HCT116 (cell line): ENCODE measurements at regions not wholly inside any gene's neighbourhood (a gene's known extent, or its start where the extent isn't known, plus 50 kb on each side); places are given as distances from the start of the nearest gene placed in this dataset.

Source experiments
- ATAC-seq: fragments of 200-7000 bp; cut with Tn5 transposase; 2 replicates; pipeline ENCODE4 v1.9.1; 2020; ENCODE audit warnings: mild to moderate bottlenecking, moderate library complexity
- BruUV-seq: library from RNA; stranded (reverse); fragments of 400-500 nt; replicated peaks from 2 replicates; lab custom pipeline; 2021; lab: Mats Ljungman, UMichigan
- CTCF ChIA-PET: fragments of 300-600 bp; sonication (Branson Sonifier 250); formaldehyde crosslinking; loops from one replicate; lab custom pipeline; 2021; ENCODE audit warnings: antibody characterized with exemption; lab: Charles Lee
- POLR2A ChIA-PET: fragments of 300-600, 350-600 bp; sonication (Branson Sonifier 250); formaldehyde crosslinking; loops from one replicate; lab custom pipeline; 2021; ENCODE audit warnings: antibody characterized with exemption; lab: Charles Lee
- RAD21 ChIA-PET, 2 experiments: fragments of 300-600 bp; sonication (Branson Sonifier 250); formaldehyde crosslinking; loops; one replicate each; lab custom pipeline; 2023; ENCODE audit warnings: low total read pairs in 2 of 2; ENCODE audit not compliant: uncharacterized antibody in 2 of 2, unreplicated experiment in 2 of 2, low non-redundant PET in 1 of 2; lab: Charles Lee
- DNase-seq: peaks from one replicate; pipeline ENCODE4 v3.0.0-alpha.2; 2010; ENCODE audit warnings: low read depth, low spot score
- H2AFZ ChIP-seq: fragments of 200-600 bp; shearing (Covaris generic), sonication (generic); 2 replicates; pipeline ENCODE4 v1.6.1; 2017; ENCODE audit warnings: low read depth, mixed run types, mixed read lengths, antibody characterized with exemption, low read length; ENCODE audit not compliant: poor library complexity, severe bottlenecking
- H3K27ac ChIP-seq: 2 replicates; pipeline ENCODE4 v1.5.1; 2012; ENCODE audit warnings: low read depth, low read length
- H3K27me3 ChIP-seq: fragments of 200-600 bp; sonication (generic); 2 replicates; pipeline ENCODE4 v1.6.1; 2016; ENCODE audit warnings: mixed run types, low read length, mixed read lengths; ENCODE audit not compliant: insufficient read depth
- H3K36me3 ChIP-seq, 2 experiments: fragments of 200-500 bp in 1 of 2; fragments of 200-600 bp in 1 of 2; sonication (Bioruptor generic) in 1 of 2; sonication (generic) in 1 of 2; 2 replicates each; pipeline versions ENCODE4 v1.5.1 to v1.6.1; 2014 to 2016; ENCODE audit warnings: low read length in 2 of 2, inconsistent platforms in 1 of 2, mixed read lengths in 1 of 2, mixed run types in 1 of 2; ENCODE audit not compliant: insufficient read depth in 2 of 2, control insufficient read depth in 1 of 2
- H3K4me1 ChIP-seq, 2 experiments: fragments of 200-600 bp in 1 of 2; sonication (generic) in 1 of 2; 2 replicates each; pipeline versions ENCODE4 v1.5.1 to v1.6.1; 2012 to 2017; ENCODE audit warnings: low read length in 2 of 2, inconsistent platforms in 1 of 2, mild to moderate bottlenecking in 1 of 2, mixed read lengths in 1 of 2, mixed run types in 1 of 2, moderate library complexity in 1 of 2; ENCODE audit not compliant: insufficient read depth in 2 of 2, control insufficient read depth in 1 of 2
- H3K4me2 ChIP-seq: fragments of 200-600 bp; sonication (generic); 2 replicates; pipeline ENCODE4 v1.6.1; 2017; ENCODE audit warnings: mixed run types, low read length, mixed read lengths
- H3K4me3 ChIP-seq, 2 experiments: fragments of 200-600 bp in 1 of 2; sonication (generic) in 1 of 2; replicated peaks in 1 of 2; 2 replicates each; pipeline ENCODE4 v1.5.1; 2011 to 2016; ENCODE audit warnings: low read length in 2 of 2, control low read depth in 1 of 2, low read depth in 1 of 2, mild to moderate bottlenecking in 1 of 2, mixed read lengths in 1 of 2, mixed run types in 1 of 2
- H3K79me2 ChIP-seq: fragments of 200-600 bp; sonication (generic); 2 replicates; pipeline ENCODE4 v1.6.1; 2017; ENCODE audit warnings: mild to moderate bottlenecking, mixed run types, low read length, moderate library complexity, mixed read lengths; ENCODE audit not compliant: insufficient read depth
- H3K9ac ChIP-seq: fragments of 200-600 bp; sonication (generic); 2 replicates; pipeline ENCODE4 v1.6.1; 2016; ENCODE audit warnings: low read length, mixed read lengths
- H3K9me2 ChIP-seq: fragments of 200-600 bp; sonication (generic), shearing (Covaris generic); 2 replicates; pipeline ENCODE4 v1.6.1; 2017; ENCODE audit warnings: mixed run types, mild to moderate bottlenecking, moderate library complexity; ENCODE audit not compliant: insufficient read depth
- H3K9me3 ChIP-seq, 2 experiments: fragments of 200-500 bp in 1 of 2; fragments of 200-600 bp in 1 of 2; sonication (Bioruptor generic) in 1 of 2; sonication (generic) in 1 of 2; 2 replicates each; pipeline ENCODE4 v1.6.1; 2014 to 2017; ENCODE audit warnings: low read length in 2 of 2, mixed read lengths in 2 of 2, inconsistent platforms in 1 of 2, low read depth in 1 of 2, mild to moderate bottlenecking in 1 of 2, mixed run types in 1 of 2, moderate library complexity in 1 of 2; ENCODE audit not compliant: control insufficient read depth in 1 of 2, insufficient read depth in 1 of 2
- H4K20me1 ChIP-seq: fragments of 200-600 bp; sonication (generic), shearing (Covaris generic); 2 replicates; pipeline ENCODE4 v1.6.1; 2017; ENCODE audit warnings: mixed run types, mild to moderate bottlenecking, moderate library complexity; ENCODE audit not compliant: insufficient read depth
- CBX3 ChIP-seq: IDR thresholded peaks from 2 replicates; pipeline ENCODE4 v1.6.1; 2012; ENCODE audit warnings: low read depth
- CEBPB ChIP-seq: IDR thresholded peaks from 2 replicates; pipeline ENCODE4 v1.6.1; 2012; ENCODE audit warnings: low read depth
- EGR1 ChIP-seq: IDR thresholded peaks from 2 replicates; pipeline ENCODE4 v1.6.1; 2012; ENCODE audit warnings: low read depth
- ELF1 ChIP-seq: IDR thresholded peaks from 2 replicates; pipeline ENCODE4 v1.6.1; 2012; ENCODE audit warnings: low read depth, borderline replicate concordance
- EZH2 ChIP-seq: fragments of 200-600 bp; sonication (generic); IDR thresholded peaks from 2 replicates; pipeline ENCODE4 v1.6.1; 2017; ENCODE audit warnings: antibody characterized with exemption, mixed run types
- FOSL1 ChIP-seq: IDR thresholded peaks from 2 replicates; pipeline ENCODE4 v1.6.1; 2012; ENCODE audit warnings: low read depth
- JUND ChIP-seq: IDR thresholded peaks from 2 replicates; pipeline ENCODE4 v1.6.1; 2012
- POLR2AphosphoS5 ChIP-seq: IDR thresholded peaks from 2 replicates; pipeline ENCODE4 v1.6.1; 2011; ENCODE audit warnings: mild to moderate bottlenecking, low read depth, low read length, moderate library complexity
- SP1 ChIP-seq: IDR thresholded peaks from 2 replicates; pipeline ENCODE4 v1.6.1; 2012; ENCODE audit warnings: low read depth
- TCF7L2 ChIP-seq: IDR thresholded peaks from 2 replicates; pipeline ENCODE4 v1.7.0; 2011; ENCODE audit warnings: borderline replicate concordance, inconsistent platforms; ENCODE audit not compliant: insufficient read depth, insufficient read length; ENCODE audit errors: extremely low read depth
- YY1 ChIP-seq: IDR thresholded peaks from 2 replicates; pipeline ENCODE4 v1.6.1; 2011; ENCODE audit warnings: low read length, low read depth, moderate library complexity, mild to moderate bottlenecking; ENCODE audit not compliant: insufficient replicate concordance; ENCODE audit errors: extremely low read depth
- ZNF274 ChIP-seq: fragments of 200-500 bp; sonication (Bioruptor generic); IDR thresholded peaks from 2 replicates; pipeline ENCODE4 v1.6.1; 2014; ENCODE audit warnings: mild to moderate bottlenecking, low read depth, low read length, inconsistent platforms
- intact Hi-C: fragments of 100-400 bp; cut with micrococcal nuclease; formaldehyde crosslinking; loops from 2 replicates; pipeline ENCODE4 v1.10.0; 2022
- TF ChIP-seq, protein P1 (sequence below): IDR thresholded peaks from 2 replicates; pipeline ENCODE4 v1.6.1; 2012
- TF ChIP-seq, protein P2 (sequence below): IDR thresholded peaks from 2 replicates; pipeline ENCODE4 v1.6.1; 2011; ENCODE audit warnings: mild to moderate bottlenecking, low read length, moderate library complexity; ENCODE audit not compliant: insufficient replicate concordance; ENCODE audit errors: extremely low read depth
- TF ChIP-seq, protein P3 (sequence below): IDR thresholded peaks from 2 replicates; pipeline ENCODE4 v1.6.1; 2012
- TF ChIP-seq, protein P4 (sequence below): IDR thresholded peaks from 2 replicates; pipeline ENCODE4 v1.6.1; 2012; ENCODE audit warnings: low read depth

DNA sequence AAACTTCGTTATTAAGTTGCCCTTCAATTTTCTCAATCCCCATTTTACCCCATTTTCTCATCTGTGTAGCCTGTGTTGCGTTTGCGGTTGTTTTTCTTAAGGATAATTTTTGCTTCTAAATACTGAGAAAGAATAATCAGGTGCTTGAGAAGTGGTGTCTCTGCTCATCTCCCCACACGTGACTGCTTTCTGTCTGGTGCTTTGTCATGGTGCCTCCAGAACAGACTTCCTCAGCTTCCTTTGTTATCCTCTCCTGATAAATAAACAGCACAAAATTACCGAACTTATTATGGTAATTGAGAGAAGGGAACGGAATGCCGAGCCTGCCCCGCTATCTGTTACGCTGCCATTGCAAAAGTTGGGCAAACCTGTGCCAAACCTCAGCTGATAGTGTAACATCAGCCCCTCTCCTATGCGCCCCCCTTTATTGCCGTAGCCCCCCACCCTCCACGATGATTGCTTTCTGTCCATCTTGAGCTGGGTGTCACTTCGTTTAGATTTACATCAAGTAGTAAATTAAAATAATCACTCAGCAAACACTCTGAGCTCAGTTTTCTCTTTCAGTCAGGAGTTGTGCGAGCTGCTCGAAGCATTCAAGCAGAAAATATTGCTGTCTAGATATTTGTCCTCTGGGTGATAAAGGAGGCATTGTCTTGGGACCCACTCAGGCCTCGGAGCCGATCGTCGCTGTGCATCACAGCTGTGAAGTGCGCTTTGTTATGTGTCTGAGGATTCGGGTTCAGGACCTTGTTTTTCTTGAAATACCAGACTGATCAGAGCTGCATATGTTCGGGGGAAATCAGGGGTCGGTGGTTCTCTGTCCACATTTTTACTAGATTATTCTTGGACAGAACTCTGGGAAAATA lies 1008.5 kb upstream of the FANCL start:
- Histone ChIP-seq H3K9ac (no peak overlapping the region), H3K36me3 (no peaks in the 10 kb centered on the region), H3K4me2 (no peak overlapping the region), H3K4me3 (no peak overlapping the region), H3K9me3 (no peaks in the 10 kb centered on the region; a peak in 2 of 4 replicates), H3K9me2 (no peaks in the 10 kb centered on the region), H4K20me1 (no peaks in the 10 kb centered on the region), H3K27ac (no peak overlapping the region), H2AFZ (no peak overlapping the region), H3K4me1 (no peaks in the 10 kb centered on the region), H3K79me2 (no peaks in the 10 kb centered on the region), H3K27me3 (no peaks in the 10 kb centered on the region)
- CTCF ChIA-PET, result no interaction called here
- TF ChIP-seq FOSL1 (no peak), CEBPB (no peak), EZH2 (no peak), TCF7L2 (no peak), YY1 (no peak), POLR2AphosphoS5 (no peak), ELF1 (no peak), JUND (no peak), EGR1 (no peak), ZNF274 (no peak), SP1 (no peak), CBX3 (no peak)
- TF ChIP-seq, protein P1, sequence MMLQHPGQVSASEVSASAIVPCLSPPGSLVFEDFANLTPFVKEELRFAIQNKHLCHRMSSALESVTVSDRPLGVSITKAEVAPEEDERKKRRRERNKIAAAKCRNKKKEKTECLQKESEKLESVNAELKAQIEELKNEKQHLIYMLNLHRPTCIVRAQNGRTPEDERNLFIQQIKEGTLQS, result no peak
- TF ChIP-seq, protein P2, sequence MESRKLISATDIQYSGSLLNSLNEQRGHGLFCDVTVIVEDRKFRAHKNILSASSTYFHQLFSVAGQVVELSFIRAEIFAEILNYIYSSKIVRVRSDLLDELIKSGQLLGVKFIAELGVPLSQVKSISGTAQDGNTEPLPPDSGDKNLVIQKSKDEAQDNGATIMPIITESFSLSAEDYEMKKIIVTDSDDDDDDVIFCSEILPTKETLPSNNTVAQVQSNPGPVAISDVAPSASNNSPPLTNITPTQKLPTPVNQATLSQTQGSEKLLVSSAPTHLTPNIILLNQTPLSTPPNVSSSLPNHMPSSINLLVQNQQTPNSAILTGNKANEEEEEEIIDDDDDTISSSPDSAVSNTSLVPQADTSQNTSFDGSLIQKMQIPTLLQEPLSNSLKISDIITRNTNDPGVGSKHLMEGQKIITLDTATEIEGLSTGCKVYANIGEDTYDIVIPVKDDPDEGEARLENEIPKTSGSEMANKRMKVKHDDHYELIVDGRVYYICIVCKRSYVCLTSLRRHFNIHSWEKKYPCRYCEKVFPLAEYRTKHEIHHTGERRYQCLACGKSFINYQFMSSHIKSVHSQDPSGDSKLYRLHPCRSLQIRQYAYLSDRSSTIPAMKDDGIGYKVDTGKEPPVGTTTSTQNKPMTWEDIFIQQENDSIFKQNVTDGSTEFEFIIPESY, result no peak
- TF ChIP-seq, protein P3, sequence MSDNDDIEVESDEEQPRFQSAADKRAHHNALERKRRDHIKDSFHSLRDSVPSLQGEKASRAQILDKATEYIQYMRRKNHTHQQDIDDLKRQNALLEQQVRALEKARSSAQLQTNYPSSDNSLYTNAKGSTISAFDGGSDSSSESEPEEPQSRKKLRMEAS, result no peak
- TF ChIP-seq, protein P4, sequence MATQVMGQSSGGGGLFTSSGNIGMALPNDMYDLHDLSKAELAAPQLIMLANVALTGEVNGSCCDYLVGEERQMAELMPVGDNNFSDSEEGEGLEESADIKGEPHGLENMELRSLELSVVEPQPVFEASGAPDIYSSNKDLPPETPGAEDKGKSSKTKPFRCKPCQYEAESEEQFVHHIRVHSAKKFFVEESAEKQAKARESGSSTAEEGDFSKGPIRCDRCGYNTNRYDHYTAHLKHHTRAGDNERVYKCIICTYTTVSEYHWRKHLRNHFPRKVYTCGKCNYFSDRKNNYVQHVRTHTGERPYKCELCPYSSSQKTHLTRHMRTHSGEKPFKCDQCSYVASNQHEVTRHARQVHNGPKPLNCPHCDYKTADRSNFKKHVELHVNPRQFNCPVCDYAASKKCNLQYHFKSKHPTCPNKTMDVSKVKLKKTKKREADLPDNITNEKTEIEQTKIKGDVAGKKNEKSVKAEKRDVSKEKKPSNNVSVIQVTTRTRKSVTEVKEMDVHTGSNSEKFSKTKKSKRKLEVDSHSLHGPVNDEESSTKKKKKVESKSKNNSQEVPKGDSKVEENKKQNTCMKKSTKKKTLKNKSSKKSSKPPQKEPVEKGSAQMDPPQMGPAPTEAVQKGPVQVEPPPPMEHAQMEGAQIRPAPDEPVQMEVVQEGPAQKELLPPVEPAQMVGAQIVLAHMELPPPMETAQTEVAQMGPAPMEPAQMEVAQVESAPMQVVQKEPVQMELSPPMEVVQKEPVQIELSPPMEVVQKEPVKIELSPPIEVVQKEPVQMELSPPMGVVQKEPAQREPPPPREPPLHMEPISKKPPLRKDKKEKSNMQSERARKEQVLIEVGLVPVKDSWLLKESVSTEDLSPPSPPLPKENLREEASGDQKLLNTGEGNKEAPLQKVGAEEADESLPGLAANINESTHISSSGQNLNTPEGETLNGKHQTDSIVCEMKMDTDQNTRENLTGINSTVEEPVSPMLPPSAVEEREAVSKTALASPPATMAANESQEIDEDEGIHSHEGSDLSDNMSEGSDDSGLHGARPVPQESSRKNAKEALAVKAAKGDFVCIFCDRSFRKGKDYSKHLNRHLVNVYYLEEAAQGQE, result no peak
- POLR2A ChIA-PET, result no interaction called here
- RAD21 ChIA-PET, result no interaction called here
- no TSS peak for BruUV-seq
- DNase-seq (no peak), ATAC-seq (no peak)
- intact Hi-C loops, result no loop called here
